ENCODE measurements at regions not wholly inside any gene's neighbourhood (a gene's known extent, or its start where the extent isn't known, plus 50 kb on each side); places are given as distances from the start of the nearest gene placed in this dataset.

DNA sequence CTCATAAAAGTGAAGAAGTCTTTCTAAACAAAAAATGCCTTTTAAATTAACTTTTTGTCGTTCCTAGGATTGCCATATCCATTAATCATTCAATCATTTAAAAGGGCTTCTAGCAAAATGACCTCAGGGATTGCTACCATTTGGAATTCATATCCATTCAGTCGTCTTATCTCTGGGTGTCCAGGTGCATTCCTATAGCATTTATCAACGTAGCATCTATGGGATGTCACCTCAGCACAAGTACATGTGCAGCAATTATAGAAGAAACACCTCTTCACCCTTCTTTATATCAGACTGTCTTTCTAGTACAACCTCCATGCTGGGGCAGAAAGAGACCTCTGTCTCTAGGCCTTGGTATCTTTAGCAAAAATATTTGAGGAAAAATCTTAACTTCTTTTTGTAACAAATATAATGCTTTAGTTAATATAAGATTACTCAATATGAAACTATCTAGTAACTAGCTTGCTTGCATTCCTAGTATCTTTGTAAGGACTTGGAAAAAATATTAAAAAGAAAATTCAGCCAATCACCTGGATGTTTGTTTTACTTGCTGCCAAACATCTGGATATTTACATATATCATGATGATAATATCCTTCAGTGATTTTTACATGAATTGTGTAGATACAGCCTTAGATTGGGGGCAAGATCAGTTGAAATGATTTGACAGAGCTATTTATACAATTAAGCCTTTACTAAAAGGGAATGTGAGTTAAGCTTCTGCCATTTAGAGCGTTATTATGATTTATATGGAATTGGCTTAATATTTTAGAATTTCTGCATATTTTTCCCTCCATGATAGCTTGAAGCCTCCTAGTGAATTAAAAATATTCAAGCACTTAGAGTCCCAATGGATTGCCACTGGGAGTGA is 356.8 kb downstream of the HDGFL1 start:
- no peak for TF ChIP-seq POLR2A (IDR thresholded peaks at IDR 0.05)
- TF ChIP-seq, protein P1, sequence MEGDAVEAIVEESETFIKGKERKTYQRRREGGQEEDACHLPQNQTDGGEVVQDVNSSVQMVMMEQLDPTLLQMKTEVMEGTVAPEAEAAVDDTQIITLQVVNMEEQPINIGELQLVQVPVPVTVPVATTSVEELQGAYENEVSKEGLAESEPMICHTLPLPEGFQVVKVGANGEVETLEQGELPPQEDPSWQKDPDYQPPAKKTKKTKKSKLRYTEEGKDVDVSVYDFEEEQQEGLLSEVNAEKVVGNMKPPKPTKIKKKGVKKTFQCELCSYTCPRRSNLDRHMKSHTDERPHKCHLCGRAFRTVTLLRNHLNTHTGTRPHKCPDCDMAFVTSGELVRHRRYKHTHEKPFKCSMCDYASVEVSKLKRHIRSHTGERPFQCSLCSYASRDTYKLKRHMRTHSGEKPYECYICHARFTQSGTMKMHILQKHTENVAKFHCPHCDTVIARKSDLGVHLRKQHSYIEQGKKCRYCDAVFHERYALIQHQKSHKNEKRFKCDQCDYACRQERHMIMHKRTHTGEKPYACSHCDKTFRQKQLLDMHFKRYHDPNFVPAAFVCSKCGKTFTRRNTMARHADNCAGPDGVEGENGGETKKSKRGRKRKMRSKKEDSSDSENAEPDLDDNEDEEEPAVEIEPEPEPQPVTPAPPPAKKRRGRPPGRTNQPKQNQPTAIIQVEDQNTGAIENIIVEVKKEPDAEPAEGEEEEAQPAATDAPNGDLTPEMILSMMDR (IDR thresholded peaks at IDR 0.05 in 8 of 11, conservative IDR thresholded peaks at IDR 0.05 in 3 of 11): no peak
- no peak for TF ChIP-seq POLR2AphosphoS5 (IDR thresholded peaks at IDR 0.05)
